IgD-negative memory B cell (primary cell): ENCODE measurements at regions not wholly inside any gene's neighbourhood (a gene's known extent, or its start where the extent isn't known, plus 50 kb on each side); places are given as distances from the start of the nearest gene placed in this dataset.
"Not testable (repeated sequence)": the region's sequence is repeated elsewhere in the genome, so short reads cannot be mapped to it uniquely, and the experiment has no call there.

Source experiments
- H3K27ac Mint-ChIP-seq, 3 donors: one replicate each; pipeline ENCODE4 v1.8.0; 2020 to 2022; ENCODE audit warnings: mild to moderate bottlenecking in 3 of 3, mixed read lengths in 3 of 3, moderate library complexity in 1 of 3
- H3K27me3 Mint-ChIP-seq: one replicate; pipeline ENCODE4 v1.8.0; 2021; ENCODE audit warnings: mixed read lengths
- H3K36me3 Mint-ChIP-seq: one replicate; pipeline ENCODE4 v1.8.0; 2020; ENCODE audit warnings: mild to moderate bottlenecking, mixed read lengths
- H3K4me1 Mint-ChIP-seq, 3 donors: one replicate each; pipeline ENCODE4 v1.8.0; 2020 to 2022; ENCODE audit warnings: mixed read lengths in 3 of 3, mild to moderate bottlenecking in 1 of 3
- H3K4me3 Mint-ChIP-seq, 4 donors: one replicate each; pipeline ENCODE4 v1.8.0; 2020 to 2022; ENCODE audit warnings: mild to moderate bottlenecking in 4 of 4, mixed read lengths in 4 of 4, moderate library complexity in 3 of 4
- H3K9me3 Mint-ChIP-seq, 3 donors: one replicate each; pipeline ENCODE4 v1.8.0; 2020 to 2021; ENCODE audit warnings: mixed read lengths in 3 of 3, mild to moderate bottlenecking in 1 of 3

- H3K9me3 Mint-ChIP-seq = no peaks in the 10 kb centered on the region
- peaks cover 4% of the 10 kb centered on the region for H3K27me3 Mint-ChIP-seq
- no peak overlapping the region for H3K27ac Mint-ChIP-seq
- no peaks in the 10 kb centered on the region for H3K36me3 Mint-ChIP-seq
- H3K4me3 Mint-ChIP-seq = no peak overlapping the region
- no peaks in the 10 kb centered on the region for H3K4me1 Mint-ChIP-seq
Observed at GRCh38 chr16:79839466-79840341, 239.2 kb upstream of the MAF start.

GRCh38 chr16:79838496-79839259 lies 238.1 kb upstream of the MAF start:
- Mint-ChIP-seq H3K27me3 (peaks cover 7% of the 10 kb centered on the region), H3K9me3 (no peaks in the 10 kb centered on the region), H3K4me1 (no peaks in the 10 kb centered on the region), H3K27ac (no peak overlapping the region), H3K4me3 (no peak overlapping the region), H3K36me3 (no peaks in the 10 kb centered on the region)

GRCh38 chr16:79836144-79836543 lies 235.6 kb upstream of the MAF start:
- H3K4me1 Mint-ChIP-seq = no peaks in the 10 kb centered on the region
- no peaks in the 10 kb centered on the region for H3K9me3 Mint-ChIP-seq
- H3K27ac Mint-ChIP-seq = no peak overlapping the region
- no peak overlapping the region for H3K4me3 Mint-ChIP-seq
- no peaks in the 10 kb centered on the region for H3K36me3 Mint-ChIP-seq
- peaks cover 2% of the 10 kb centered on the region for H3K27me3 Mint-ChIP-seq

DNA sequence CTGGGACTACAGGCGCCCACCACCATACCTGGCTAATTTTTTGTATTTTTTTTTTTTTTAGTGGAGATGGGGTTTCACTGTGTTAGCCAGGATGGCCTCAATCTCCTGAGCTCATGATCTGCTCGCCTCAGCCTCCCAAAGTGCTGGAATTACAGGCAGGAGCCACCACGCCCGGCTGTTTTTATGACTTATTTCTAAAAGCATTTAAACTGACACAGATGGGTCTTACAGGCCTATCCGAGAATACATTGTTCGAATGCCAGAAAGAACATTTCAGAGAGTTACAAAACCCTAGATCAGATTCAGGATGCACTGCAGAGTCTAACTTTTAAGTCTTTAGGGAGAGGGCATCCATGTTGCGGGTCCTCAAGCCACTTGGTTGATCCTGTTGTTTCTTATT lies 234.7 kb upstream of the MAF start:
- no peaks in the 10 kb centered on the region for H3K9me3 Mint-ChIP-seq
- no peaks in the 10 kb centered on the region for H3K36me3 Mint-ChIP-seq
- H3K27ac Mint-ChIP-seq = no peak overlapping the region
- H3K27me3 Mint-ChIP-seq = peaks cover 2% of the 10 kb centered on the region
- no peak overlapping the region for H3K4me3 Mint-ChIP-seq
- H3K4me1 Mint-ChIP-seq = no peaks in the 10 kb centered on the region

DNA sequence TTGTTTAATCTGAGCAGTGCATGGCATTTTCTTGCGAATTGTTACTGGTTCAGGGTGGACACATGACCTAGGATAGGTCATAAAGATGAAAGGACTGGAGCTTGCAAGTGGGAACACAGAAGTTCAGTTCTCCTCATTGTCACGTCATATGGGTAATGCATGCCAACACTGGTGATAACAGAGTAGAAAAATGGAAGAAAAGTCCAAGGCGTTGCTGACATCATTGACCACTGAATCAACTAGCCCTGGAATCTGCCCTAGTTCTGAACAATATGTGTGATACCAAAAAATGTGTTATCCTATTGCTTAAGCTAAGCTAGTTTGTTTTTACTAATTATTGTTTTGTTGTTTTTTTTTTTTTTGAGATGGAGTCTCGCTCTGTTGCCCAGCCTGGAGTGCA lies 234.2 kb upstream of the MAF start:
- no peaks in the 10 kb centered on the region for H3K9me3 Mint-ChIP-seq
- peaks cover 2% of the 10 kb centered on the region for H3K27me3 Mint-ChIP-seq
- no peaks in the 10 kb centered on the region for H3K36me3 Mint-ChIP-seq
- H3K4me1 Mint-ChIP-seq = no peaks in the 10 kb centered on the region
- no peak overlapping the region for H3K27ac Mint-ChIP-seq
- H3K4me3 Mint-ChIP-seq = no peak overlapping the region

GRCh38 chr16:79834003-79834402 lies 233.5 kb upstream of the MAF start:
- H3K4me1 Mint-ChIP-seq, H3K36me3 Mint-ChIP-seq, H3K27ac Mint-ChIP-seq, H3K4me3 Mint-ChIP-seq, H3K27me3 Mint-ChIP-seq, H3K9me3 Mint-ChIP-seq: not testable (repeated sequence)

- no peaks in the 10 kb centered on the region for H3K4me1 Mint-ChIP-seq
- peaks cover 0 to 1% (median 0%) of the 10 kb centered on the region in 3 donors for H3K9me3 Mint-ChIP-seq
- no peak overlapping the region for H3K4me3 Mint-ChIP-seq
- H3K27me3 Mint-ChIP-seq = peaks cover 2% of the 10 kb centered on the region
- H3K27ac Mint-ChIP-seq = peak overlapping the region in 1 of 3 donors; percentile 14
- H3K36me3 Mint-ChIP-seq = no peaks in the 10 kb centered on the region
Observed at GRCh38 chr16:79833559-79833958, 233.0 kb upstream of the MAF start.

- no peaks in the 10 kb centered on the region for H3K4me1 Mint-ChIP-seq
- peaks cover 0 to 5% (median 0%) of the 10 kb centered on the region in 3 donors for H3K9me3 Mint-ChIP-seq
- H3K27ac Mint-ChIP-seq = no peak overlapping the region
- no peaks in the 10 kb centered on the region for H3K27me3 Mint-ChIP-seq
- H3K36me3 Mint-ChIP-seq = no peaks in the 10 kb centered on the region
- H3K4me3 Mint-ChIP-seq = no peak overlapping the region
Observed at GRCh38 chr16:79826732-79827475, 226.4 kb upstream of the MAF start.

DNA sequence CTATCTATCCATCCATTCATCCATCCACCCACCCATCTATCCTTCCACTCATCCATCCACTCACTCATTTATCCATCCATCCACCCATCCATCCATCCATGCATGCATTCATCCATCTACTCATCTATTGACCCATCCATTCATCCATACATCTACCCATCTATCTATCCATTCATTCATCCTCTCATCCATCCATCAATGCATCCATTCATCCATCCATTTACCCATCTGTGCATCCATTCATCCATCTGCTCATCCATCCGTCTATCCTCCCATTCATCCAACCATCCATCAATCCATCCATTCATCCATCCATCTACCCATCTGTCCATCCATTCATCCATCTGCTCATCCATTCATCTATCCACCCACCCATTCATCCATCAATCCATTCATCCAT lies 224.5 kb upstream of the MAF start:
- no peak overlapping the region for H3K27ac Mint-ChIP-seq
- H3K9me3 Mint-ChIP-seq = peaks cover 0 to 5% (median 4%) of the 10 kb centered on the region in 3 donors
- no peak overlapping the region for H3K4me3 Mint-ChIP-seq
- H3K36me3 Mint-ChIP-seq = no peaks in the 10 kb centered on the region
- peaks cover 3% of the 10 kb centered on the region for H3K27me3 Mint-ChIP-seq
- no peaks in the 10 kb centered on the region for H3K4me1 Mint-ChIP-seq

GRCh38 chr16:79823639-79824038 lies 223.1 kb upstream of the MAF start:
- Mint-ChIP-seq H3K4me3 (no peak overlapping the region), H3K27me3 (peaks cover 3% of the 10 kb centered on the region), H3K4me1 (no peaks in the 10 kb centered on the region), H3K27ac (no peak overlapping the region), H3K36me3 (no peaks in the 10 kb centered on the region), H3K9me3 (peaks cover 0 to 5% (median 4%) of the 10 kb centered on the region in 3 donors)

DNA sequence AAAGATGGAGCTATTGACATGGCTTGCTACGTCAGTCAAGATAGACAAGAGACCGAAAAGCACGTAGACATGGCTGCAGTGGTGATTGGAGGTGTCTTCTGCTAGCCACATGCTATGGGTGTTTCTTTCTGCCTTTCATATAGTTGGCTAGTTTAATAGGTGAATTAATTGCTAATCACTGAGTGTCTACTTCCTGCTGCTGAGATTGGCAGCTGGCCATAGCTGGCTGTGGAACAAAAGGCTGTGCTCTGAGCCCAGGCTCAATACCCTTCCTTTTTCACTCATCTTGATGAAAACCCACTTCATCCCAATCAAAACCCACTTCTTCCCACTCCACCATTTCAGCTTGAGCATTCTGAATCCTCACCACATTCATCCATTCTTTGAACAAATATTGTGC lies 221.4 kb upstream of the MAF start:
- peaks cover 0 to 5% (median 4%) of the 10 kb centered on the region in 3 donors for H3K9me3 Mint-ChIP-seq
- H3K36me3 Mint-ChIP-seq = no peaks in the 10 kb centered on the region
- no peaks in the 10 kb centered on the region for H3K4me1 Mint-ChIP-seq

DNA sequence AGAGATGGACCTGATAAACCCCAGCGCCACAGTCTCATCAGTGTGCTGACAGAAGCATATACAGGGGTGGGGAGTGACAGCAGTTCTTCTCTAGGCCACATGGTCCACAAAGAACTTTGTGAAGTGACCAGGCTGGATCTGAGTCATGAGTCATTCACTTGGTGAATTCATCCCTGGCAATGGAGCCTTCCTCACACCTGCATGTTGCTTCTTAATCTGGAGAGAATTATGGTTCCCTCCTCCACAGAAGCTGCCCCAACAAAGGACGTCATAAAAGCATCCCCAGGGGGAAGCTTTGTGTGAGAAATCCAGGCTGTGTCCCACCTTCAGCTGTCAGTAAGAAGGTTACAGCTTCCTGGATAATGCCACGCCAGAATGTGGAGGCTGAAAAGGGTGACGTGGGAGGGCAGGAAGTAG lies 215.6 kb upstream of the MAF start:
- Mint-ChIP-seq H3K4me1 (no peaks in the 10 kb centered on the region), H3K4me3 (no peak overlapping the region), H3K27me3 (peaks cover 9% of the 10 kb centered on the region), H3K36me3 (no peaks in the 10 kb centered on the region), H3K27ac (no peak overlapping the region), H3K9me3 (peaks cover 0 to 5% (median 0%) of the 10 kb centered on the region in 3 donors)

More for the DNA sequence above, 221.4 kb upstream of the MAF start:
- Mint-ChIP-seq H3K27me3 (peaks cover 3% of the 10 kb centered on the region), H3K4me3 (no peak overlapping the region), H3K27ac (no peak overlapping the region)

GRCh38 chr16:79815049-79815448 lies 214.5 kb upstream of the MAF start:
- H3K27ac Mint-ChIP-seq = no peak overlapping the region
- no peaks in the 10 kb centered on the region for H3K36me3 Mint-ChIP-seq
- no peak overlapping the region for H3K4me3 Mint-ChIP-seq
- peaks cover 0 to 2% (median 0%) of the 10 kb centered on the region in 3 donors for H3K9me3 Mint-ChIP-seq
- H3K27me3 Mint-ChIP-seq = peaks cover 7% of the 10 kb centered on the region
- H3K4me1 Mint-ChIP-seq = no peaks in the 10 kb centered on the region

- Mint-ChIP-seq H3K27me3 (peaks cover 7% of the 10 kb centered on the region), H3K27ac (no peak overlapping the region), H3K4me3 (no peak overlapping the region), H3K4me1 (no peaks in the 10 kb centered on the region), H3K36me3 (no peaks in the 10 kb centered on the region), H3K9me3 (peaks cover 0 to 2% (median 0%) of the 10 kb centered on the region in 3 donors)
Observed at GRCh38 chr16:79814124-79814523, 213.6 kb upstream of the MAF start.

DNA sequence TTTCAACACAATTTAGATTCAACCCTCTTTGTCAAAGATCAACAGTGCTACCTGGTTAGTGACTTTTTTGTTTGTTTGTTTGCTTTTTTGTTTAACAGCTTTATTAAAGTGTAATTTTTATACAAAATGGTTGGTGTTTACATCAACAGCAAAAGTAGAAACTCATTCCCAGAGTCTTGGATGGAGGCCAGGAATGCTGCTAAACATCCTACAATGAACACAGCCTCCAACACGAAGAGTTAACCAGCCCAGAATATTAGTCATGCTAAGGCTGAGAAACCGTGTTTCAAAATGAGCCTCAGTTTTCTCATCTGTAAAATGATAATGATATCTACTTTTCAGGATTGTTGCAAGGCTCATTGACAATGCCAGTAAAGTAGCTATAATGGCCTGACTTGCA lies 211.0 kb upstream of the MAF start:
- Mint-ChIP-seq H3K4me3 (no peak overlapping the region), H3K4me1 (no peaks in the 10 kb centered on the region), H3K36me3 (no peaks in the 10 kb centered on the region), H3K27me3 (peaks cover 7% of the 10 kb centered on the region), H3K9me3 (peaks cover 0 to 3% (median 0%) of the 10 kb centered on the region in 3 donors), H3K27ac (no peak overlapping the region)
